Activated T-cell treated with anti-CD3 and anti-CD28 coated beads, Interleukin-2, amount 50 U/mL, for 48 hours (primary cell): ENCODE measurements at regions not wholly inside any gene's neighbourhood (a gene's known extent, or its start where the extent isn't known, plus 50 kb on each side); places are given as distances from the start of the nearest gene placed in this dataset.
"Not testable (repeated sequence)": the region's sequence is repeated elsewhere in the genome, so short reads cannot be mapped to it uniquely, and the experiment has no call there.

Source experiments
- DNase-seq, 2 experiments: peaks; one replicate each; pipeline ENCODE4 v3.0.0-alpha.2; 2020

DNA sequence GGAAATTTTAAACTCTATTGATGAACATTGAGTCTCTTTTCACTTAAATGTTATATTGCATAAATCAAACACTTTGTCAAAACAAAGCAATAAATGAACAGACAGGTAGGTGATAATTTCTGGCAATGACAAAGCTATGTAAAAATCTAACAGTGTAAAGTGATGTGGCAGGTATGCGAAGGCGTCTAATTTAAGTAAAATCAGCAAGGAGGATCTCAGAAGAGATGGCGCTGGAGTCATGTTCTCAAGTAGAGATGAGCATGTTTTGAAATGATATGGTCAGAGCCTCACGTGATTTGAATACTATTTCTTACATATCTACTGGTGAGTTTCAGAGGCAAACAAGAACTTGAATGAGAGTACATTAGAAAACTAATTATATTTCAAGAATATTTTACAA, 204.0 kb upstream of the FRG1 start:
- not testable (repeated sequence) for DNase-seq

GRCh38 chr4:189740118-189740517, 200.6 kb upstream of the FRG1 start:
- not testable (repeated sequence) for DNase-seq

- no peak for DNase-seq
Measured at GRCh38 chr4:189740873-189741272, 199.8 kb upstream of the FRG1 start.

GRCh38 chr4:189753092-189753491, 187.6 kb upstream of the FRG1 start:
- DNase-seq = not testable (repeated sequence)

GRCh38 chr4:189763583-189763982, 177.1 kb upstream of the FRG1 start:
- DNase-seq = no peak

DNA sequence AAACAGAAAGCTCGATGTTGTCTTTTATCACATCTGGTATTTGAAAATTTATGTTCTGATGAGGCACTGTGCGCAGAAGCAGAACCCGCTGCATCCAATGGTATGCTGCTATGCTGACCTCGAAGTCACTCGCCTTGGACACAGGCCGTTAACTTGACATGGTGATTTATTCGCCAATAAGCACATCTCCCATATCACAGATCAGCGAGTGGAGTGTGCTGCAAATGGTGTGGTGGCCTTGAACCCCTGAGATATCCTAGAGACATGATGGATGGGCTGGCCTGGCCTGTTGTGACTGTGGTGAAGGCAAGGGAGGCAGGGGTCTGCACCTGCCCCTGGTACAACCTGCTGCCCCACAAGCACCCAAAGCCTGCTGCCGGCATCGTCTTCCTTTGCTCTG, 175.4 kb upstream of the FRG1 start:
- DNase-seq = no peak

- no peak for DNase-seq
Measured at GRCh38 chr4:189765736-189766135, 174.9 kb upstream of the FRG1 start.

DNA sequence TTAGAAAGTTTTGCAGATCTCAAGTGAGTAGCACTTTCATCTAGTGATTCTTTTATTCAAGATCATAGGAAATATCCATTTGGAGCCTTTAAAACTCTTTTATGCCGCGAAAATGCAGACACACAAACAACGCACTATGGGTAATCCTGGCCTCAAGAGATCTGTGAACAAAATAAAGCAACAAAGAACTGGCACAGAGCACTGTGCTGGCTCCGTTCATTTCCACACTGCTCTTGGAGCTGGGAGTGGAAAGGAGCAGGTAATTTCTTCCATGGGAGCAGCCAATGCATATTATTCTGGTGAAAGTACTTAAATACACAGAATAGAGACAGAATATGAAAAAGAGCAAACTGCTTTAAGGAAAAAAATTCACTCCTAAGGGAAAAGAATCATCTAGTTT, 172.7 kb upstream of the FRG1 start:
- DNase-seq = no peak

- no peak for DNase-seq
Measured at GRCh38 chr4:189769131-189769530, 171.5 kb upstream of the FRG1 start.

GRCh38 chr4:189771696-189772361, 168.8 kb upstream of the FRG1 start:
- no peak for DNase-seq

GRCh38 chr4:189773909-189774308, 166.8 kb upstream of the FRG1 start:
- no peak for DNase-seq

GRCh38 chr4:189779281-189779980, 161.2 kb upstream of the FRG1 start:
- DNase-seq = no peak

DNA sequence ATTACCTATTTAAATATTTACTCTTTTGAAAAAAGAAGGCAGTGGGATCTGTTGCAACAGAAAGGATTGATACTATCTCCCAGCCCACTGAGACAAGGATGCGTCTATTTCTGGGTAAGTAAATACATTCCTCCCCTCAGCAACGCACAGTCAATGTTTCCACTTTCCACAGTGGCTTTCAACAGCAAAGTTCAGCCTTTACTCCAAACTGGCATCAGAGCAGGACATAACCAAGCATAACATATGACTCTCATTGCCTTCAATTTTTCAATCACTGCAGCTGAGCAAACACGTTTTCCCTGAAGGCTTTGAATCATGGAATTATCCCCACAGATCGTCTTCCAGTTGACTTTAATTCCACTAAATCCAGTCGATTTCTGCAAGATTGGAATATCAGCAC, 160.3 kb upstream of the FRG1 start:
- no peak for DNase-seq

GRCh38 chr4:189784651-189785050, 156.0 kb upstream of the FRG1 start:
- DNase-seq = no peak

GRCh38 chr4:189785257-189785656, 155.4 kb upstream of the FRG1 start:
- no peak for DNase-seq

GRCh38 chr4:189786447-189786846, 154.2 kb upstream of the FRG1 start:
- no peak for DNase-seq

- no peak for DNase-seq
Measured at GRCh38 chr4:189787216-189788031, 153.2 kb upstream of the FRG1 start.

GRCh38 chr4:189792924-189793618, 147.6 kb upstream of the FRG1 start:
- peak; percentile 79 to 81 for DNase-seq

- DNase-seq = no peak
Measured at GRCh38 chr4:189800545-189801088, 140.1 kb upstream of the FRG1 start.

GRCh38 chr4:189802884-189803283, 137.8 kb upstream of the FRG1 start:
- no peak for DNase-seq

DNA sequence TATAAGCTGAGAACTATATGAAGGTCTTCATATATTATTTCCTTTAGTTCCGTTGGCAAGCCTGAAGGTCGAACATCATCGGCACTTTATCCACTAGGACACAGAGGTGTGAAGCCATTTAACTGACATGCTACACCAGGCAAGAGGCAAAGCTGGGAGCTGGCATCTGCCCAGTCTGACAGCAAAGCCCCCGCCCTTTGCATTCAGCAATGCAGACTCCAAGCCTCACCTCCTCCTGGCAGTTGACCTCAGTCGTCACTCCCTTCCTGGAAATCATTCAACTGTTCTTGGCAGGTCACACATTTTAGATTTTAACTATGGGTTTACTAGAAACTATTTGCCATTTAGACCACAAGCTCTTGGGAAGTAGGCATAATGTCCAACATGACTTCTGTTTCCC, 135.8 kb upstream of the FRG1 start:
- no peak for DNase-seq

GRCh38 chr4:189806506-189806905, 134.2 kb upstream of the FRG1 start:
- DNase-seq = no peak

DNA sequence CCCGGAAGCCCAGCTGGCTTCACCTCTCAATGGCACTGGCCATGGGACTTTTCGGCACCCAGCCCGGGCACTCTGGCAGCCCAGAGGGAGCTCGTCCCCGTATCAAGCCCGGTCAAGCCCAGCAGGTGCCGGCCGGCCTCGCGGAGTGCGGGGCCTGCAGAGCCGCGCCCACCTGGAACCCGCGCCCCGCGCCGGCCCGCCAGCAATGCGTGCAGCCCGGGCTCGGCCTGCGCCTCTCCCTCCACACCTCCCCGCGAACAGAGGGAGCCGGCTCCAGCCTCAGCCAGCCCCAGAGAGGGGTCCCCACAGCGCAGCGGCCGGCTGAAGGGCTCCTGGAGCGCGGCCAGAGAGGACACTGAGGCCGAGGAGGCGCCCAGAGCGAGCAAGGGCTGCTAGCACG, 133.6 kb upstream of the FRG1 start:
- DNase-seq = no peak
